ENCODE measurements at regions not wholly inside any gene's neighbourhood (a gene's known extent, or its start where the extent isn't known, plus 50 kb on each side); places are given as distances from the start of the nearest gene placed in this dataset.

GRCh38 chr16:81179219-81179618 lies 59.3 kb upstream of the BCO1 start:
- no peaks in the 10 kb centered on the region for H3K27me3 ChIP-seq (ENCODE audit: control insufficient read depth, insufficient read depth, low read length)
- no peak overlapping the region for H3K4me3 ChIP-seq (ENCODE audit: low read length in 3 of 3)
- no peak overlapping the region for H3K9ac ChIP-seq (ENCODE audit: low read length in 3 of 3)
- intact Hi-C loops (cut with DNase I) = no loop called here
- FAIRE-seq (no peak), DNase-seq (no peak)
- TF ChIP-seq CTCF (IDR thresholded peaks at IDR 0.05; ENCODE audit: borderline replicate concordance, extremely low read depth, insufficient read depth) = no peak
- H3K9me3 ChIP-seq (ENCODE audit: control insufficient read depth in 2 of 3, insufficient read depth in 1 of 3, low read length in 3 of 3) = no peaks in the 10 kb centered on the region
- H3K4me1 ChIP-seq (ENCODE audit: control insufficient read depth in 2 of 3, insufficient read depth in 2 of 3, low read depth in 1 of 3, low read length in 3 of 3) = peaks cover 0 to 3% (median 0%) of the 10 kb centered on the region in 3 donors
- no peaks in the 10 kb centered on the region for H3K36me3 ChIP-seq (ENCODE audit: control insufficient read depth in 2 of 3, insufficient read depth in 3 of 3, low read length in 3 of 3)
- H3K27ac ChIP-seq (ENCODE audit: low read depth in 2 of 2, low read length in 2 of 2) = no peak overlapping the region

DNA sequence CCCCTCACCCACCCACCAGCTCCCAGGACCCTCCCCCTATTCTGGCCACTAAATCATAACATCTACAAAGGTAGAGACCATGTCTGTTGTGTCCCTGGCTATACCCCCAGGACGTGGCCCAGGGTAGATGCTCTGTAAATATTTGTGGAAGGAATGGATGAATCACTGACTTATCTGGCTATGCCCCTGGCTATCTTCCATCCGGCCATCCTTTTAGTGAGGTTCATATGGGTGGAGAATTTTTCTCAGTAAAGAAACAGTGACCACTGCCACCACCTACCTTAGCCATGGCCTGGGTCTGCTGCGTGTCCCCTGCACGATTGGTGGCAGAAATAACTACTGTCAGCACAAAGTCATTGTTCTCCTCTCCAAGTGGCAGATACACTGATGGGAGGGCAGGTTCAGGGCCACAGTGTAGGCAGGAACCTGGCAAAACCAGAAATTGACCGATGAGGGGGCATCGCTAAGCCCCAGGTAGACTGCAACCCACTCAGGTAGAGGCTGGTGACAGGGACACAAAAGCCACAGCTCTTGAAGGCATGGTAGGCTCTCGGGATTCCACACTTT lies 63.1 kb upstream of the BCO1 start:
- DNase-seq (no peak), FAIRE-seq (no peak)
- H3K9me3 ChIP-seq (ENCODE audit: control insufficient read depth in 2 of 3, insufficient read depth in 1 of 3, low read length in 3 of 3) = no peaks in the 10 kb centered on the region
- H3K27me3 ChIP-seq (ENCODE audit: control insufficient read depth, insufficient read depth, low read length) = no peaks in the 10 kb centered on the region
- no peaks in the 10 kb centered on the region for H3K4me1 ChIP-seq (ENCODE audit: control insufficient read depth in 2 of 3, insufficient read depth in 2 of 3, low read depth in 1 of 3, low read length in 3 of 3)
- no peak overlapping the region for H3K27ac ChIP-seq (ENCODE audit: low read depth in 2 of 2, low read length in 2 of 2)
- H3K9ac ChIP-seq (ENCODE audit: low read length in 3 of 3) = no peak overlapping the region
- no peaks in the 10 kb centered on the region for H3K36me3 ChIP-seq (ENCODE audit: control insufficient read depth in 2 of 3, insufficient read depth in 3 of 3, low read length in 3 of 3)
- no peak for TF ChIP-seq CTCF (IDR thresholded peaks at IDR 0.05; ENCODE audit: borderline replicate concordance, extremely low read depth, insufficient read depth)
- intact Hi-C loops (cut with DNase I) = no loop called here
- no peak overlapping the region for H3K4me3 ChIP-seq (ENCODE audit: low read length in 3 of 3)

GRCh38 chr16:81174644-81175324 lies 63.7 kb upstream of the BCO1 start:
- Histone ChIP-seq H3K27ac (ENCODE audit: low read depth in 2 of 2, low read length in 2 of 2) (no peak overlapping the region), H3K27me3 (ENCODE audit: control insufficient read depth, insufficient read depth, low read length) (no peaks in the 10 kb centered on the region), H3K9me3 (ENCODE audit: control insufficient read depth in 2 of 3, insufficient read depth in 1 of 3, low read length in 3 of 3) (no peaks in the 10 kb centered on the region), H3K9ac (ENCODE audit: low read length in 3 of 3) (no peak overlapping the region), H3K4me3 (ENCODE audit: low read length in 3 of 3) (no peak overlapping the region), H3K4me1 (ENCODE audit: control insufficient read depth in 2 of 3, insufficient read depth in 2 of 3, low read depth in 1 of 3, low read length in 3 of 3) (no peaks in the 10 kb centered on the region), H3K36me3 (ENCODE audit: control insufficient read depth in 2 of 3, insufficient read depth in 3 of 3, low read length in 3 of 3) (no peaks in the 10 kb centered on the region)
- no peak for TF ChIP-seq CTCF (IDR thresholded peaks at IDR 0.05; ENCODE audit: borderline replicate concordance, extremely low read depth, insufficient read depth)
- DNase-seq = no peak
- no peak for FAIRE-seq
- intact Hi-C loops (cut with DNase I) = no loop called here
